22Rv1 (cell line): ENCODE measurements at regions not wholly inside any gene's neighbourhood (a gene's known extent, or its start where the extent isn't known, plus 50 kb on each side); places are given as distances from the start of the nearest gene placed in this dataset.

Experiments used
- H3K27ac ChIP-seq: fragments of 450-650 bp; 2 replicates; pipeline ENCODE4 v1.5.1; 2017
- CTCF ChIP-seq: fragments of 450-650 bp; IDR thresholded peaks from 2 replicates; pipeline ENCODE4 v1.5.1; 2017; ENCODE audit warnings: mild to moderate bottlenecking
- ZFX ChIP-seq: fragments of 450-650 bp; IDR thresholded peaks from 2 replicates; pipeline ENCODE4 v1.6.1; 2017; ENCODE audit warnings: antibody characterized with exemption, borderline replicate concordance

GRCh38 chr6:119581220-119581619 is 231.7 kb upstream of the MAN1A1 start:
- TF ChIP-seq CTCF (no peak), ZFX (no peak)
- H3K27ac ChIP-seq: no peak overlapping the region

GRCh38 chr6:119575721-119576120 is 226.2 kb upstream of the MAN1A1 start:
- no peak overlapping the region for H3K27ac ChIP-seq
- no peak for TF ChIP-seq ZFX
- TF ChIP-seq CTCF: no peak

- TF ChIP-seq ZFX (no peak), CTCF (no peak)
- no peak overlapping the region for H3K27ac ChIP-seq
Observed at GRCh38 chr6:119568580-119568979, 219.0 kb upstream of the MAN1A1 start.

GRCh38 chr6:119566546-119567260 is 217.1 kb upstream of the MAN1A1 start:
- TF ChIP-seq CTCF (no peak), ZFX (no peak)
- no peak overlapping the region; the same call in 1 of the 2 replicates for H3K27ac ChIP-seq

GRCh38 chr6:119565893-119566292 is 216.3 kb upstream of the MAN1A1 start:
- no peak for TF ChIP-seq CTCF
- H3K27ac ChIP-seq: no peak overlapping the region

- H3K27ac ChIP-seq: no peak overlapping the region
- TF ChIP-seq ZFX (no peak), CTCF (no peak)
Observed at GRCh38 chr6:119562168-119562567, 212.6 kb upstream of the MAN1A1 start.

- no peak overlapping the region for H3K27ac ChIP-seq
- TF ChIP-seq CTCF (no peak), ZFX (no peak)
Observed at GRCh38 chr6:119559586-119559985, 210.0 kb upstream of the MAN1A1 start.
